ENCODE measurements at regions not wholly inside any gene's neighbourhood (a gene's known extent, or its start where the extent isn't known, plus 50 kb on each side); places are given as distances from the start of the nearest gene placed in this dataset.

- intact Hi-C loops (cut with micrococcal nuclease), result no loop called here
- Mint-ChIP-seq H3K36me3 (ENCODE audit: low read depth) (no peaks in the 10 kb centered on the region), H3K27ac (no peak overlapping the region), H3K4me1 (no peaks in the 10 kb centered on the region), H3K9me3 (no peaks in the 10 kb centered on the region), H3K27me3 (no peaks in the 10 kb centered on the region), H3K4me3 (no peak overlapping the region)
- ChIA-PET CTCF (no interaction called here), POLR2A (no interaction called here)
- no peak for TF ChIP-seq CTCF (IDR thresholded peaks at IDR 0.05)
- DNase-seq (no peak), ATAC-seq (ENCODE audit: low read depth) (no peak)
These were observed 333.4 kb upstream of the NT5E start for GRCh38 chr6:85116475-85116874.

- intact Hi-C loops (cut with micrococcal nuclease), result no loop called here
- DNase-seq, result no peak
- H3K36me3 Mint-ChIP-seq (ENCODE audit: low read depth), result no peaks in the 10 kb centered on the region
- ATAC-seq (ENCODE audit: low read depth), result no peak
- no peaks in the 10 kb centered on the region for H3K9me3 Mint-ChIP-seq
- no peak overlapping the region for H3K27ac Mint-ChIP-seq
- H3K4me3 Mint-ChIP-seq, result no peak overlapping the region
- no peaks in the 10 kb centered on the region for H3K4me1 Mint-ChIP-seq
- peaks cover 1% of the 10 kb centered on the region for H3K27me3 Mint-ChIP-seq
- TF ChIP-seq CTCF (IDR thresholded peaks at IDR 0.05), result no peak
- CTCF ChIA-PET, result no interaction called here
- POLR2A ChIA-PET, result no interaction called here
These were observed 334.0 kb upstream of the NT5E start for GRCh38 chr6:85115876-85116275.

- H3K27ac Mint-ChIP-seq, result no peak overlapping the region
- DNase-seq (no peak), ATAC-seq (ENCODE audit: low read depth) (no peak)
- no peak overlapping the region for H3K4me3 Mint-ChIP-seq
- H3K27me3 Mint-ChIP-seq, result peaks cover 1% of the 10 kb centered on the region
- no peaks in the 10 kb centered on the region for H3K9me3 Mint-ChIP-seq
- intact Hi-C loops (cut with micrococcal nuclease), result no loop called here
- ChIA-PET CTCF (no interaction called here), POLR2A (no interaction called here)
- no peaks in the 10 kb centered on the region for H3K36me3 Mint-ChIP-seq (ENCODE audit: low read depth)
- no peaks in the 10 kb centered on the region for H3K4me1 Mint-ChIP-seq
- TF ChIP-seq CTCF (IDR thresholded peaks at IDR 0.05), result no peak
These were observed 334.5 kb upstream of the NT5E start for GRCh38 chr6:85115376-85115775.

- Mint-ChIP-seq H3K9me3 (no peaks in the 10 kb centered on the region), H3K4me1 (no peaks in the 10 kb centered on the region), H3K27ac (no peak overlapping the region), H3K4me3 (no peak overlapping the region), H3K36me3 (ENCODE audit: low read depth) (no peaks in the 10 kb centered on the region), H3K27me3 (peaks cover 1% of the 10 kb centered on the region)
- ChIA-PET CTCF (no interaction called here), POLR2A (no interaction called here)
- DNase-seq, result no peak
- intact Hi-C loops (cut with micrococcal nuclease), result no loop called here
- no peak for ATAC-seq (ENCODE audit: low read depth)
- TF ChIP-seq CTCF (IDR thresholded peaks at IDR 0.05), result no peak
These were observed 335.3 kb upstream of the NT5E start for GRCh38 chr6:85114581-85114935.

- H3K4me3 Mint-ChIP-seq, result no peak overlapping the region
- ChIA-PET POLR2A (no interaction called here), CTCF (no interaction called here)
- no peaks in the 10 kb centered on the region for H3K9me3 Mint-ChIP-seq
- TF ChIP-seq CTCF (IDR thresholded peaks at IDR 0.05), result no peak
- no peak overlapping the region for H3K27ac Mint-ChIP-seq
- no peaks in the 10 kb centered on the region for H3K36me3 Mint-ChIP-seq (ENCODE audit: low read depth)
- no peak for DNase-seq
- intact Hi-C loops (cut with micrococcal nuclease), result no loop called here
- no peak for ATAC-seq (ENCODE audit: low read depth)
- peaks cover 1% of the 10 kb centered on the region for H3K27me3 Mint-ChIP-seq
- H3K4me1 Mint-ChIP-seq, result no peaks in the 10 kb centered on the region
These were observed 335.8 kb upstream of the NT5E start for GRCh38 chr6:85113934-85114580.

Measured in activated B cell treated with CpG ODN at 0.5 μM for 24 hours (primary cell).